Stimulated activated CD4-positive, alpha-beta T cell treated with anti-CD3 and anti-CD28 coated beads, Interleukin-2, amount 100 ng/mL, for 48 hours (primary cell): ENCODE measurements at regions not wholly inside any gene's neighbourhood (a gene's known extent, or its start where the extent isn't known, plus 50 kb on each side); places are given as distances from the start of the nearest gene placed in this dataset.

Source experiments
- DNase-seq, 2 donors: peaks; one replicate each; pipeline ENCODE4 v3.0.0-alpha.2; 2020

DNA sequence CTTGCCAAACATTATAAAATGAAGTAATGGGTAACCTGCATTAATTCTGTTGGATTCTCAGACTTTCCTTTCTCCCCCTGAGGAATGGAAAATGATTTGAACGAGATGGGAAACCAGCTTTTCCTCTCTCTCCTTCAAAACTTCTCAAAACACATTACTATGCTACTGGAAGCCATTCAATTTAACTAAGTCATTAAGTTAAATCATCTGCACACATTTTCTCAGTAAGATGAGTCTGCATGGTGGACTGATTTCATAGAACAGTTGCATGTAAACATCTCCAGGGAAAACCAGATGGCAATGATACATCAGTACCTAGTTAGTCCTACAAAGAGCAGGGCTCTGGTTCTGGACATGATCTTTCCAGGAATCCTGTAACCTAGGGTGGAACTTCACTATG is 59.9 kb downstream of the BMP4 start:
- no peak for DNase-seq

DNA sequence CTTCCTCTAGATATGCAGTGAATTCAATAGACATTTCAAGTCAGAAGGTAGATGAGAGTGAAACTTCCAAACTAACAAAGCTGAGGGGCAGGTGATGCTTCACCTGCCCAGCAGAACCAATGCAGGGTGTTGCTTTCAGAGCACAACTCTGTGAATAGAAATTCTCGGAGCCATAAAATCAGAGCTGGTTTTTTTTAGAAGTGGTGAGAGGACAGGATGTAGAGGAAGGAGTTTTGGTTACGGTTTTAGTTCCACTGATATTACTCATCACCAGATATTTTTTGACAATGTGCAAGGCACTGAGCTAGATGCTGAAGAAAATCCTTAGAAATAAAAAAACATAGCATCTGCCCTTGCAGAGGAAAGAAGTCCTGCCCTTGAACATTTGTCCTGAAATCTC is 62.2 kb downstream of the BMP4 start:
- DNase-seq, result no peak

DNA sequence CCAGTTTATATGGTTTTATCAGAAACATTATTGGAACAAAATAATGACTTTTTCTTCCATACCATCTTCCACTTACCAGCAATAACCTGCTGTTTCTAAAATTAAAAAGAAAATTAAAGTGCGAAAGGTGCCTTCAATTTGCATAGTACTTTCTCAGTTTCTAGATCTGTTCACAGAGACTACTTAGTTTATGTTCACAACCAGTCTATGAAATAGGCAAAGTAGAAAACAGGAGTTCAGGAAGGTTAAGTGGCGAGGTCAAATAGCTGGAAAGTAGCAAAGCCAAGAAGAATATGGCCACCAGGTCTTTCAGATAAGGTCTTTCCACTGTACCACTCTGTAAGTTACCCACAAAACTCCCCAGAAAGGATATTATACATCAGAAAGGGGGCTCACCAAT is 63.3 kb downstream of the BMP4 start:
- DNase-seq, result no peak

DNA sequence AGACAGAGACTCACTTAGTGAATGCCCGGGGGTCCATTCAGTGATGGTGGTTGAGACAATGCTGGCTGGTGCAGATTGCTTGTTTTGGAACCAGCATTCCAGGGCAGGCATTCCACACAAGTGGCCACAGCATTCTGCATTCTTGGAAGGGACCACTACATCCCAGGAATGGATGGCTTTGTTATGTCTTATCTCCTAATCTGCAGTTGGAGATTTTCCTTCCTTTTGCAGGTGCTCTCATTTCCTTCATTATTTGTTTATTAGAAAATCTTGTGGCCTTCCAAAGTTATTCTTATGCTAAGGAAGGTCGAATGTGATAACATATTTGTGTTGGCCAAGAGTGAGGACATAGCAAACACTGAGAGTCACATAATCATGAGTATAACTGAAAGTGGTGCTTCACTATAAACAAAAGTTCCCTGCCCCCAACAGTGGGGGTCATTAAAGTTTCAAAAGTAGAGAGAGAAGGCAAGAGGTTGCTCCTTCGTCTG is 66.0 kb downstream of the BMP4 start:
- no peak for DNase-seq

DNA sequence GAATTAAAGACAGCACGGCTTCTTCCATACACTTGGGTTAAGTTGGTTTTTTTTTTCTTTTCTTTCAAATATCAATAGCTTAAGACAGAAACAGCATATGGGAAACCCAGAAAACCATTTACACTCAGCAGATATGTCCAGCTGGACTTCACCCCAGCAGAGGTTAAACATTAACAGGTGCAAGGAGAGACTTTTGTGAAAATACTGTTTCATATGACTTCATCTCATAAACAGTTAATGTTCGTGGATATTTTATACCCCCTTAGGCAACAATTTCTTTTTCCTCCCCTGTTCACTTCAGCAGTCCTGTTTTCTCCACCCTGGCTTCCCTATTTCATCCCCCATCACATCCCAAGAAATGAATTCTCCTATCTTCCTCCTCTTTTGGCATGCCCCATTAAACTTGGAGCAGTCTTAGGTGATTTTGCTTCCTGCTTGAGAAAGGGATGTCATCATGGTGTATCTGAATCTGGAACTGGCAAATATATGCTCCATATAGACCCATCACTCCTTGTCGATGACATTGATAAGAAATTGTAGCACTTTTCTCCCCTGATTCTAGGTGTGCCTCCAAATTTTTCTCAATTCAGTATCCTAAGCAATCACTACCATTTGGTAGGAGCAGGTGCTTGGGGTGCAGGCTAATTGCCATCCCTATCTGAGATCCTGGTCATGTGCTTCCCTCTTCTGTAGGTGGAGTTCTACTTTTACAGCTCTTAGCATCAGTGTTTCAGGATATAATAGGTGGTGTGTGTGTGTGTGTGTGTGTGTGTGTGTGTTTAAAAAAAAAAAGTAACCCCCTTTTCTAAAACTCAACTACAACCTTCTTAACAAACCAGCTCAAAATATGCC is 67.9 kb downstream of the BMP4 start:
- DNase-seq, result no peak

DNA sequence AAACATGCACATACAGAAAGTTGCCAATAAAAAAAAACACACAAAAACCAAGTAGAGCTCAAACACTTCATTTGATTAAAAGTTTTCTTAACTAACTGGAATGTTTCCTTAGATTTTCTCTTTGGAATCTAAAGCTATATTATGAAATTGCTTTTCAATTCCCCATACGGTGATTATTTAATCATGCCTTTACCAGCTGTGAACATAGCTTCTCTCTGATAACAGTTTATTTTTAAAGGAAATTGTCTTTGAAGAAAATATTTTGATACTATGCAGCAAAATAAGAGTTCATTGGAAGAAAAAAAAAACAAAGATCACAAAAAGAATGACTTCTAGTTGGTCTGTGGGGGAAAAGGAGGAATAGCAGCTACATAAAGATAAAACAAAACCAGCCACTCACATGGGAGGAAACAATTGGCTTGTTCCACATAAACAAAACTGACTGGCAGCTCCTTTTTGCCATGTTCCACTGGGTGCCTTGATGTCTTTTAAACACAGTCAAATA is 71.4 kb downstream of the BMP4 start:
- no peak for DNase-seq

DNA sequence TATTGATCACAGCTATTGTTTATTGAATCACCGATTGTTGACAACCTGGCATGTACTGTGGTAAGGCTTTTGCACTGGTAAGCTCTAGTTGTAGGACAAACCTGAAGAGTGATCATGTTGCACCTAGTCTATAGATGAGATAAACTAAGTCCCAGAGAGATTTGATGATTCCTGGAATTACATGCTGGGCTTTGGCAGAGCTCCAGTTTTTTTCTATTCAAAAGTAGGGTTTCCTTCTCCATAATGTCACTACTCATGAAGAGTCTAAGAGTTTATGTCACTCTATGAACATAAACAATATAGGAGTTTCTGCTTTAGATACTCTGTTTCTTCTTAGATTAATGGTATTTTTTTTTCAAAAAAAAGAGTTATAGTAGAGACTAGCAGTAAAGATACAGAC is 72.0 kb downstream of the BMP4 start:
- DNase-seq, result no peak

DNA sequence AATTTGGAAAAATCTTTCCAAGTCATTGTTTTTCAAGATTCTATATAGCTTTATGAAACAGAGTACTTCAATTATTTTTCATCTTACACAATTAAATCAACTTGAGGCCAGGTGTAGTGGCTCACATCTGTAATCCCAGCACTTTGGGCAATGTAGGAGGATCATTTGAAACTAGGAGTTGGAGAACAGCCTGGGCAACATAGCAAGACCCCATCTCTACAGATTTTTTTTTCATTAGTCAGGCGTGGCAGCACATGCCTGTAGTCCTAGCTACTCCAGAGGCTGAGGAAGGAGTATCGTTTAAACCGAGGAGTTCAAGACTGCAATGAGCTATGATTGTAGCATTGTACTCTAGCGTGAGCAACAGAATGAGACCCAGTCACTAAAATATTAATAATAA is 72.9 kb downstream of the BMP4 start:
- DNase-seq, result no peak

DNA sequence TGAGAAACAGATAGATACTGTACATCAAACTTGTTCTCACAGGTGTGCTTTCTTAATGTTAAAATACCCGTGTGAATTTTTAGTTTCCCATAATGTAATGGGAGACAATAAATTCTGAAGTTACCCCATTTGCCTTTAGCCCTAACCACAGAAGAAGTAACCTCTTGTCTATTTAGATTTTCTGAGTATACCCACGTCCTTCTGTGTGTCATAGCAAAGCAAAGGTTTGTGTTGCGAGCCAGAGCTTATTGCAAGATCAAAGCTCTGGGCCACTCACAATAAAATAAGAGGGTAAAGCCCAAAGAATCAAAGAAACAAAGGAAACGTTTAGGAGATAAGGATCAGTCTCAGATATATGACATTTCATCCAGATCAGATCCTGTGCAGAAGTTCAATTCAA is 73.9 kb downstream of the BMP4 start:
- DNase-seq, result no peak

DNA sequence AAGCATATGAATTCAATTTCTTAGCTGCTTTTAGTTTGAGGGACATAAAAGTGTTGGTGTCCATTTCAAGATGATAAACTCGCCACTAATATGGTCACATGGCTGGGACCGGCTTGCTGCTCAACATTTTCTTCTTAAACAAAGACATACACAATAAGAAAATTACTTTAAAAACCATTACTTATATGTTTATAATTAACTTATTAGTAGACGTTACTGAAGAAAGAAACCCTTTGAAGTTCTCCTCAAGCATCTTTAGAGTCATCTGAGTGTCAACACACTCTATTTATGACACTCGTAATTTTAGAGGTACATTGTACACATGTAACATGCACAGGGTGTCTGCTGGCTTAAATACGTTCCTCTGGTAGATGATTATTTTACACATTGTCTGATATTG is 74.7 kb downstream of the BMP4 start:
- DNase-seq, result no peak

DNA sequence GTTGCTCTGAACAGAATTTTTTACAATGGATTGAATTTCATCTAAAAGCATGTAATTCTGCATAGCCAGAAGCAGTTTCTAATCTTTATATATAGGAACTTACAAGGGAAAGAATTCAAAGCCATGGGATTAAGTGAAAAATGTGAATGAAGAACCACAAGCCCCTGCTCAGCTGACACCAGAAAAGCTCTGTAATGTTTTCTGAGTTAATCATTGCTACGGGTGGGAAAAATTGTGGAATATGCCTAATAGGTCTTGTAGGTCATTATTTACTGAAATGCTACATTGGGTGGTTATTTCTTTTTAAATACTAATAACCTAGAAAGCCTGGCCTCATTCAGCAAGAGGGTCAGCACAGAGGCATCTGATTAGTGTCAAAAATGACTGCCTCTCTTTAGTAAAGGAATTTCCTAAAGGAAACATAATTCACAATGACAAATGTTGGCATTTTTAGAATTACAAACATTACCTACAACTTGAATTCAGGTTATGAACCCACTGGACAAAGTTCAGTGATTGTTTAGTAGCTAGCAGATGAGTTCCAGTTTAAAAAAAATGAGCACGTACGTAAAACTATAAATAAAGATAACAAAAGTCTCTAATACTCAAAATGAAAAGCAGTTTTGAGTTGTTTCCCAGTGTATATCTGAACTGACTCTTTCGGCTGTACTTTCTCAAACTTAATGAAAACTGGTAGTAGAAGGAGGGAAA is 75.3 kb downstream of the BMP4 start:
- no peak for DNase-seq

DNA sequence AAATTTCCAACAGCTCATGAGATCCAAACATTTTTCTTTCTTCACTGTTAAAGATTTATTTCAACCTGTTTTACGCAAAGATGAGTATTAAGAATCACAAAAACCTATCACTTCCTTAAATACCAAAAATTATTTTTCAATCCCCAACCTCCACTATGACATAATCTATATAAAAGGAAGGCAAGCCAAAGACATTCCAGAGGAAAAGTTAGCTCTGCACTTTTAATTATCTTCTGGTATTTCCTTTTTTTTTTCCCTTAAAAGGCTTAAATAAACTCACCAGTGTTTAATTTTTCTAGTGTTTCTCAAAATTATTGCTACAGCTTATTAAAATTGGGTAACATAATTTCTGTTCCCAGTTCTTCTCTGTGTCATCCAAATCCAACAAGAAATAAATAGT is 75.9 kb downstream of the BMP4 start:
- DNase-seq, result no peak

DNA sequence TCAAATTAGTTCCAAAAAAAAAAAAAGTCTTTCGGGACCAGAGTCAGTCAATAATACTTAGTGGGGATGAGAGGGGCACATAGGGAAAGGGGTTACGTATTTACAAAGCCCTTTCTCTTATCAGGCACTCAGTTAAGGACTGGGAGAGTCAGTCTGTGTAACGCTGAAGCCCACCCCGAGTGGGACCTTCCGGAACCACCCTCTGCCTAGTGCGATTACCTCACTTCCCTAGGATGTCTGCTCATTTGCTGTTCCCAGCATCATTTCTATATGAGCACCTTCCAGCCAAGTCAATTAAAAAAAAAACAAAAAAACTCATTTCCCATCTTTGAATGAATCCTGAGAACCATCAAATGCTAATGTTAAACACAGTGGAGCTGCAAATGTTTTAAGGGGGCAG is 76.9 kb downstream of the BMP4 start:
- no peak for DNase-seq

DNA sequence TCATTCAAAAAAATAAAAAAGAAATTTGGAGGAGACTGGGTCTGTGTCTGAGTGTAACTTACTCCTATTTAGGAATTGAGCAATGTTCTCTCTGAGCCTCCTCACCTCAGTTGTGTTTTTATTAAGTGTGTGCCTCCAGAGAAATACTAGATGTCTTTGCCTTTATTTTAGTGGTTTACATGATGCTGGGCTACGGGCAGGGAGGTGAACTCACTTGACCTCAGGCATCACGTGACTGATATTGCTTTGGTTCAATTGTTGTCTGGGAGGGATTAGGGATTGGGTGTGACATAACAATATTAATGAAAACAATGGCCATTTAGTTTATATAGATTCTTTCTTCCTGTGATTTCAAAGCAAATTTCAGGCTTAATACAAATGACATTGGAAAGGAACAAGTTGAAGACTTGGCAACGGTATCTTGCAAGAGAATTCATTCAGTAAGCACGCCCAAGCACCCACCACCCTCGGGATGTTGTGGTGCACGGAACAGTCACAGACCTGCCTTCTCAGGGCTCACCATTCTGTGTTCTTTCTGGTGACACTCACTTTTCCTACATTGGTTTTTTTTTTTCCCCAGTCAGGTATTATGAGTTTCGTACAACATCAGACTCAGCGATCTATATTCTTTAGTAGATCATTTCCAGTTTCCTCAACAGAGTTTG is 77.5 kb downstream of the BMP4 start:
- DNase-seq, result no peak

DNA sequence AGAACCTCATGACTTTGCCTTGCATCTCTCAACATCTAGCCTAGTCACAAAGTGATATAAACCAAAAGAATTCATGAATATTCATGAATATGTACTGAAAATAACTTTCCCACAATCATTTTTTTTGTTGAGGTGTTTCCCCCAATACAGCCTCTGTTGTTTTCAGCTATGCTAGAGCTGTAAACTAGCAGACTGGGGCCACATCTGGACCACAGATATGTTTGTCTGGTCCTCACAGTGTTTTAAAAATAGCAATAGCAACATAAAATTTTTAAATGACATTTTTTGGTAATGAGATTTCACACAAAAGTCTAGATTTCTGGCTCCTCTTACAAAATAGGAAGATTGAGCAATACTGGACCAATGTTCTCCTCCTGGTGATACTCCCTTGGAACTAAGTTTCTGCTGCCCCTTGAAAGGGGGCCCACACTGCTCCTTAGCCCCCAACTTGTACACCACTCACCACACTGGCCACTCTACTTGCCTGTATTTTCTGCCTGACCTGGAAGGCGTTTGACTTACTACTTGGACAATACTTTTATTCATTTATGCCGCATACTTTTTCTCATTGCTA is 81.2 kb downstream of the BMP4 start:
- no peak for DNase-seq

DNA sequence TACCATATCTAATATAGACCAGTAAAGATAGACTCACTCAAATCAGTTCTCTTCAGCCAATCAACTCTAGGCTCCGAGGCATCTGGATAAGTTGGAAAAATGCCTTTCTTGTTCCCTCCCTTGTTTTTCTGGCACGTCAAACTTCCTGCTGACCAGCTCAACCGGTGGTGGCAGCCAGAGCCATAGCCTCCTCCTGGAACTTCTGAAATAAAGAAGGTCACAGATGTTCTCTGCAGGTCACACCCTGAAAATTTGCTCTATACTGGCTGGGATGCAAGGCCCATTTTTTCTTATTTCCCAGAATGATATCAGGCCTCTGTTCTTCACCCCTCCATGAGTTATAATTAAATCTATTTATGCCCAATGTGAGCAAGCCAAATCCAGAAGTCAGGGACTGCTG is 81.9 kb downstream of the BMP4 start:
- no peak for DNase-seq

DNA sequence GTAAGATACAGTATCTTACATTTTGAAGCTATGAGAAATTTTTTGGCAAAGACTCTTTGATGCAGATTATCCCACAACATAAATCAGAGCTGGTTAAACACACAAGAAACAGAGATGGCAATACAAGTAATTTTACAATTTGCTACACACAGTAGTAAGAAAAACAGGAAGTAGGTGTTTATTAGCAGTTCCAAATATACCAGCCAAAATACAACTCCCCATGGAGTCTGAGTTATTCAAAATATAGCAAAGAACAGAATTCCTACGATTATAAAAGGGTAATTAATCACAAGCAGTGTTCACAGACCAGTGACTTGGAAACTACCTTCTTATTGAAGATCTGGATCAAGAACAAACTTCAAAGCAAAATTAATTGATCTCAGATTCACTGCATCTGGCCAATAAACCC is 83.9 kb downstream of the BMP4 start:
- no peak for DNase-seq

DNA sequence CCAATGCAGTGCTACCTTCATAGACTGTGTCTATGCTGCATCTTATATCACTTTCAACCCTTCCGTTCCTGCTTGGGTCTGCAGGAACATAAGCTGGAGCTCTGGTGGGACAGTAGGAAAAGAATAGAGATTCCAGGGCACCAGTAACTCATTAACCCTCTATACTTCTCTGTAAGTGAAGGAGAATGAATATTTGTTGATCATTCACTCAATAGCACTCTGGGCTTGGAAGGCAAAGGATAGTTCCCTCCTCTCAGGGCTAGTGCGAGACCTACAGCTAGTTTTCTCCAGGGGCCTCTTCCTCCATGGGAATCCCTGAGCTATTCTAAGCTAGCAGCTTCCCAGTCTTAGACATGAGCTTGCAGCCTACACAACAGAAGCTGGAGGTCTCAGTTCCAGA is 84.7 kb downstream of the BMP4 start:
- DNase-seq, result no peak

DNA sequence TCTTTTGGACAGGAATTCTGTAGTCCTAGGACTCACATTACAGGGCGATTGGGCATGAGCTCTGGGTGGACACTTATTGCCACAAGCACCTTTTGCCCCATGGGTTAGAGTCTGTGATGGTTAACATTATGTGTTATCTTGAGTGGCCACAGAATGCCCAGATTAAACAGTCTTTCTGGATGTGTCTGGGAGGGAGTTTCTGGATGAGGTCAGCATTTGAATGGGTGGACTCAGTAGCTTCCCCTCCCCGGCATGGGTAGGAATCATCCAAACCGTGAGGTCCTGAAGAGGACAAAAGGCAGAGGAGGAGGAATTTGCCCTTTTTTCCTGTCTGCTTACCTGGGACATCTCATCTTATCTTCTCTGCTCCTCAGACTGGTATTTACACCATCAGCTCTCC is 85.6 kb downstream of the BMP4 start:
- DNase-seq, result no peak

DNA sequence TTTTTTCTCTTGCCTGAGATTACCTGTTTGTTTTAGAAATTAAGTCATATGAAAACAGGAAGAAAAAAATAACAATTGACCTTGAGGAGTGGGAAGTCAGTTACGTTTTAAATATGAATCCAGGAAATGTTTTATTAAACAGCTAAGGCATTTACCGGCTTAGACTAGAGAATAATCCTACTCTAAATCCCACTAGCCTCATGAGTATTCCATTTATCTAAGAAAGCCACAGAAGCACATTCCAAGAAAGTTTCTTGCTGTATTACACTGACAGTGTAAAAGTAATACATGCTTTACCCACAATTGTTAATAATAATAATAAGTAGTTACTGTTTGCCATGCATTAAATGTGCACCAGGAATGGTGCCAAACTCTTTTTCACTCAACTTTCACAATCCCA is 90.9 kb downstream of the BMP4 start:
- DNase-seq, result no peak

DNA sequence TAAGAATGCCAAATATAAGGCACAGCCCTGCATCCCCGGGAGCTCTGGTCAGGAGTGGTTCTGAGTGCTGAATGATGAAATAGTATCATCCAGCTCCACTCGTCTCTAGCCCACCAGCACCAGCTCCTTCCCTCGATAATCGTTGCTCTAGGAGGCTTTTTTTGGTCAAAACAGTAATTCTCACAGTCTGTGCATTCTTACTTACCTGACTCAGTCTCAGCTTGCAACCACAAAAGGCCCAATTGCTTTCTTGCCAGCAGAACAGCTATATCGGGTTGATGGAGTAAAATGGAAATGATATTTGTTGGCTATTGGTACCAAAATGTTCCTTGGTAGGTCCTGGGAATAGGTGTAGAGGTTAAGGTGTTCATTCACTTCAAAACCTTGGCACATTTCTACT is 94.8 kb downstream of the BMP4 start:
- DNase-seq, result no peak

DNA sequence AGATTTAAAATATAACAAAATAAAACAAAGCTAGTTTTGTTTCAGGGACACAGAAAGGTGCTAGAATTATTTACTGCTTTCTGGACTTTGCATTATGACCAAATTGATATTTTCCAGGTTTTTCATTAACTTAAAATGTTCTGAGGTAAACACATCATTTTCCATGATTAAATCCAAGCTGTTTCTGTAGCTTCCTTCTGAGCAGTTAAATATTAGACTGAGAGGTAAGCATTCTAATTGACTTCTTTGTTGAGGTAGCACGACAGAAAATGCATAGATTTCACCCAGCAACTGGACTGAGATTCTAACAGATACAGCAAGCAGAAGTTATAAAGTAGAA is 98.3 kb downstream of the BMP4 start:
- DNase-seq, result no peak

DNA sequence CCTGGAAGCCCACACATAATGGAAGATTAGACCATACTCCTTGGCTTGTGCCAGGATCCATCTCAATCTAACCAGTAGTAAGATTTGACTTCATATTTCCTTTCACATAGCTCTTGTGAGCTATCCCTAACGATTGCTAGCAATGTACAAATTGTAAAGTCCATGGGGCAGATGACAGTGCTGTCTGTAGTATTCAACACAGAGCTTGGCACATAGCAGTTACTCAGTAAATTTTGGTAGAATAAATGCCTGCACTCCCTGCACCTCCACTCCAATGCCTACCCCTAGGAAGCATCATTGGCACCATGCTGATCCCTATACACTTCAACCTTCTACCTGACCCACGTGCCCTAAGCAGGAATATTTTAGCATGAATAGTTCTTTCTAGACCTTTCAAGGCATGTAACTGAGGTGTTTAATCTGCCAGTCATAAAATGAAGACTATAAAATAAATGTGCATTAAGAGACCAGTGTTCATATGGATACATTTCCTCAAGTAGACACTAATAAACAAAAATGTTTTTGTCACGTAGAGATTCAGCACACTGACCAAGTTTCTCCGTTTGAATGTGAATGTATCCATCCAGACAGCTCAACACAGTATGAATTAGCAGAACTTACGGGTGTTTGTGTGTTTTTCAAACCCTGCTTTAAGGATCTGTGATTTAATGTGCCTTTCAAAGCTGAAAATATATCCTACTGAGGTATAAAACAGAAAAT is 98.8 kb downstream of the BMP4 start:
- DNase-seq, result no peak
